GM21390 (cell line): ENCODE measurements at regions not wholly inside any gene's neighbourhood (a gene's known extent, or its start where the extent isn't known, plus 50 kb on each side); places are given as distances from the start of the nearest gene placed in this dataset.

Experiments used
- ATAC-seq: cut with Tn5 transposase; IDR thresholded peaks from one replicate; pipeline ENCODE4 v1.9.1; 2021; ENCODE audit not compliant: unreplicated experiment

- ATAC-seq: no peak
Observed at GRCh38 chr22:48152164-48152775, 1389.8 kb downstream of the TBC1D22A start.

GRCh38 chr22:48151641-48152040 lies 1389.2 kb downstream of the TBC1D22A start:
- no peak for ATAC-seq

GRCh38 chr22:48147831-48148230 lies 1385.4 kb downstream of the TBC1D22A start:
- ATAC-seq: no peak

- ATAC-seq: no peak
Observed at GRCh38 chr22:48147404-48147803, 1385.0 kb downstream of the TBC1D22A start.

GRCh38 chr22:48146426-48146825 lies 1384.0 kb downstream of the TBC1D22A start:
- no peak for ATAC-seq

- ATAC-seq: no peak
Observed at GRCh38 chr22:48145738-48146137, 1383.3 kb downstream of the TBC1D22A start.

- no peak for ATAC-seq
Observed at GRCh38 chr22:48144318-48144717, 1381.9 kb downstream of the TBC1D22A start.

GRCh38 chr22:48143856-48144255 lies 1381.4 kb downstream of the TBC1D22A start:
- no peak for ATAC-seq

GRCh38 chr22:48142388-48142787 lies 1379.9 kb downstream of the TBC1D22A start:
- ATAC-seq: no peak

GRCh38 chr22:48141301-48141700 lies 1378.9 kb downstream of the TBC1D22A start:
- no peak for ATAC-seq

- ATAC-seq: no peak
Observed at GRCh38 chr22:48140261-48140813, 1377.9 kb downstream of the TBC1D22A start.

- no peak for ATAC-seq
Observed at GRCh38 chr22:48139776-48140175, 1377.3 kb downstream of the TBC1D22A start.

GRCh38 chr22:48138855-48139254 lies 1376.4 kb downstream of the TBC1D22A start:
- no peak for ATAC-seq

- no peak for ATAC-seq
Observed at GRCh38 chr22:48138427-48138826, 1376.0 kb downstream of the TBC1D22A start.

- no peak for ATAC-seq
Observed at GRCh38 chr22:48137640-48138039, 1375.2 kb downstream of the TBC1D22A start.

- ATAC-seq: no peak
Observed at GRCh38 chr22:48135592-48135991, 1373.1 kb downstream of the TBC1D22A start.

GRCh38 chr22:48125416-48125815 lies 1363.0 kb downstream of the TBC1D22A start:
- no peak for ATAC-seq

GRCh38 chr22:48121984-48122383 lies 1359.5 kb downstream of the TBC1D22A start:
- ATAC-seq: no peak

- ATAC-seq: no peak
Observed at GRCh38 chr22:48118654-48119053, 1356.2 kb downstream of the TBC1D22A start.

GRCh38 chr22:48116871-48117270 lies 1354.4 kb downstream of the TBC1D22A start:
- no peak for ATAC-seq

- ATAC-seq: no peak
Observed at GRCh38 chr22:48112687-48113521, 1350.5 kb downstream of the TBC1D22A start.

GRCh38 chr22:48106715-48107259 lies 1344.3 kb downstream of the TBC1D22A start:
- ATAC-seq: no peak
